ENCODE measurements at regions not wholly inside any gene's neighbourhood (a gene's known extent, or its start where the extent isn't known, plus 50 kb on each side); places are given as distances from the start of the nearest gene placed in this dataset.

GRCh38 chr5:155929112-155929511 is 397.9 kb upstream of the SGCD start:
- intact Hi-C loops (cut with micrococcal nuclease) = no loop called here
- POLR2A ChIA-PET = no interaction called here
- dilution Hi-C loops (cut with MboI; ENCODE audit: extremely low pct_ligation_motif_present, low sequenced_read_pairs) = no loop called here

GRCh38 chr5:155934964-155935363 is 392.0 kb upstream of the SGCD start:
- Histone ChIP-seq H3K4me3 (replicated peaks in 1 of 3; ENCODE audit: insufficient read depth in 1 of 3, low read depth in 1 of 3, low read length in 3 of 3) (no peak overlapping the region), H3K4me2 (ENCODE audit: insufficient read depth, low read length) (no peak overlapping the region), H2AFZ (ENCODE audit: low read depth, low read length) (no peak overlapping the region), H4K20me1 (replicated peaks; ENCODE audit: control insufficient read depth, extremely low read depth, insufficient read depth, low read length) (no peaks in the 10 kb centered on the region), H3K9me1 (replicated peaks; ENCODE audit: control insufficient read depth, extremely low read depth, insufficient read depth, low read length) (no peaks in the 10 kb centered on the region), H3K9ac (replicated peaks; ENCODE audit: extremely low read depth, insufficient read depth, low read length) (no peak overlapping the region), H3K9me3 (replicated peaks; ENCODE audit: control insufficient read depth, insufficient read depth, low read length) (peaks cover 2% of the 10 kb centered on the region), H3K36me3 (ENCODE audit: control insufficient read depth in 2 of 2, extremely low read depth in 1 of 2, insufficient read depth in 2 of 2, low read length in 2 of 2) (no peaks in the 10 kb centered on the region), H3K27ac (ENCODE audit: insufficient read depth, low read depth, low read length) (no peak overlapping the region), H3K4me1 (ENCODE audit: control insufficient read depth, extremely low read depth, insufficient read depth, low read length) (no peaks in the 10 kb centered on the region), H3K27me3 (ENCODE audit: control insufficient read depth in 2 of 2, insufficient read depth in 2 of 2, low read length in 2 of 2) (no peaks in the 10 kb centered on the region), H3K79me2 (ENCODE audit: control insufficient read depth, insufficient read depth, low read length) (no peaks in the 10 kb centered on the region)
- DNase-seq (ENCODE audit: low read depth, low spot score) = no peak
- intact Hi-C loops (cut with micrococcal nuclease) (no loop called here), dilution Hi-C loops (cut with MboI; ENCODE audit: extremely low pct_ligation_motif_present, low sequenced_read_pairs) (no loop called here)
- ChIA-PET CTCF (no interaction called here), POLR2A (no interaction called here)
- TF ChIP-seq MAX (IDR thresholded peaks at IDR 0.05; ENCODE audit: insufficient read depth, insufficient read length) = no peak
- no peak for TF ChIP-seq POLR2A (IDR thresholded peaks at IDR 0.05; ENCODE audit: low read depth, low read length)
- no peak for TF ChIP-seq EZH2 (IDR thresholded peaks at IDR 0.05; ENCODE audit: borderline replicate concordance, low read depth, low read length, severe bottlenecking)
- no peak for TF ChIP-seq POLR2AphosphoS5 (IDR thresholded peaks at IDR 0.05; ENCODE audit: insufficient read depth, low read depth, low read length)
- TF ChIP-seq FOS (IDR thresholded peaks at IDR 0.05; ENCODE audit: borderline replicate concordance, insufficient read depth, low read length) = no peak
- no peak for TF ChIP-seq JUN (IDR thresholded peaks at IDR 0.05; ENCODE audit: borderline replicate concordance, insufficient read depth, insufficient read length, low read depth)
- TF ChIP-seq MYC (IDR thresholded peaks at IDR 0.05; ENCODE audit: low read depth, low read length) = no peak
- no peak for TF ChIP-seq GATA2 (IDR thresholded peaks at IDR 0.05; ENCODE audit: insufficient read depth, insufficient read length, low read depth, low read length)
- no peak for TF ChIP-seq CTCF (IDR thresholded peaks at IDR 0.05; ENCODE audit: extremely low read depth in 1 of 2, insufficient read depth in 1 of 2, low read depth in 1 of 2, low read length in 2 of 2)
- no TSS peak for BruUV-seq (replicated peaks)
- no peak for FAIRE-seq

More at GRCh38 chr5:155929112-155929511, 397.9 kb upstream of the SGCD start:
- H4K20me1 ChIP-seq (replicated peaks; ENCODE audit: control insufficient read depth, extremely low read depth, insufficient read depth, low read length) = no peaks in the 10 kb centered on the region
- CTCF ChIA-PET = no interaction called here
- H3K9me1 ChIP-seq (replicated peaks; ENCODE audit: control insufficient read depth, extremely low read depth, insufficient read depth, low read length) = no peaks in the 10 kb centered on the region
- no peak overlapping the region for H3K4me2 ChIP-seq (ENCODE audit: insufficient read depth, low read length)
- TF ChIP-seq POLR2A (IDR thresholded peaks at IDR 0.05; ENCODE audit: low read depth, low read length) (no peak), GATA2 (IDR thresholded peaks at IDR 0.05; ENCODE audit: insufficient read depth, insufficient read length, low read depth, low read length) (no peak), JUN (IDR thresholded peaks at IDR 0.05; ENCODE audit: borderline replicate concordance, insufficient read depth, insufficient read length, low read depth) (no peak), FOS (IDR thresholded peaks at IDR 0.05; ENCODE audit: borderline replicate concordance, insufficient read depth, low read length) (no peak), CTCF (IDR thresholded peaks at IDR 0.05; ENCODE audit: extremely low read depth in 1 of 2, insufficient read depth in 1 of 2, low read depth in 1 of 2, low read length in 2 of 2) (no peak)
- no peaks in the 10 kb centered on the region for H3K36me3 ChIP-seq (ENCODE audit: control insufficient read depth in 2 of 2, extremely low read depth in 1 of 2, insufficient read depth in 2 of 2, low read length in 2 of 2)
- no peak overlapping the region for H3K9ac ChIP-seq (replicated peaks; ENCODE audit: extremely low read depth, insufficient read depth, low read length)
- peaks cover 2% of the 10 kb centered on the region for H3K9me3 ChIP-seq (replicated peaks; ENCODE audit: control insufficient read depth, insufficient read depth, low read length)
- no peak for FAIRE-seq
- no TSS peak for BruUV-seq (replicated peaks)
- H3K27ac ChIP-seq (ENCODE audit: insufficient read depth, low read depth, low read length) = no peak overlapping the region
- DNase-seq (ENCODE audit: low read depth, low spot score) = no peak
- no peak overlapping the region for H2AFZ ChIP-seq (ENCODE audit: low read depth, low read length)
- H3K79me2 ChIP-seq (ENCODE audit: control insufficient read depth, insufficient read depth, low read length) = no peaks in the 10 kb centered on the region
- H3K4me3 ChIP-seq (replicated peaks in 1 of 3; ENCODE audit: insufficient read depth in 1 of 3, low read depth in 1 of 3, low read length in 3 of 3) = no peak overlapping the region
- H3K27me3 ChIP-seq (ENCODE audit: control insufficient read depth in 2 of 2, insufficient read depth in 2 of 2, low read length in 2 of 2) = no peaks in the 10 kb centered on the region
- no peaks in the 10 kb centered on the region for H3K4me1 ChIP-seq (ENCODE audit: control insufficient read depth, extremely low read depth, insufficient read depth, low read length)

All from endothelial cell of umbilical vein (primary cell).